IPS-18a (cell line): ENCODE measurements at regions not wholly inside any gene's neighbourhood (a gene's known extent, or its start where the extent isn't known, plus 50 kb on each side); places are given as distances from the start of the nearest gene placed in this dataset.
"Not testable (repeated sequence)": the region's sequence is repeated elsewhere in the genome, so short reads cannot be mapped to it uniquely, and the experiment has no call there.

ENCODE experiments used
- H3K27ac ChIP-seq: one replicate; pipeline ENCODE4 v1.5.1; 2013; ENCODE audit warnings: low read length
- H3K27me3 ChIP-seq: one replicate; pipeline ENCODE4 v1.6.1; 2013; ENCODE audit warnings: mild to moderate bottlenecking, low read length; ENCODE audit not compliant: control insufficient read depth, insufficient read depth
- H3K36me3 ChIP-seq: one replicate; pipeline ENCODE4 v1.6.1; 2013; ENCODE audit warnings: low read depth, low read length; ENCODE audit not compliant: control insufficient read depth
- H3K4me1 ChIP-seq: one replicate; pipeline ENCODE4 v1.6.1; 2013; ENCODE audit warnings: low read depth, low read length; ENCODE audit not compliant: control insufficient read depth
- H3K4me3 ChIP-seq: one replicate; pipeline ENCODE4 v1.5.1; 2013; ENCODE audit warnings: low read length
- H3K9ac ChIP-seq: one replicate; pipeline ENCODE4 v1.6.1; 2013; ENCODE audit warnings: mild to moderate bottlenecking, low read length, moderate library complexity
- H3K9me3 ChIP-seq: one replicate; pipeline ENCODE4 v1.6.1; 2013; ENCODE audit warnings: low read depth, low read length; ENCODE audit not compliant: control insufficient read depth

- Histone ChIP-seq H3K27ac (no peak overlapping the region), H3K4me1 (no peaks in the 10 kb centered on the region), H3K4me3 (no peak overlapping the region), H3K9ac (no peak overlapping the region), H3K36me3 (no peaks in the 10 kb centered on the region), H3K27me3 (no peaks in the 10 kb centered on the region), H3K9me3 (no peaks in the 10 kb centered on the region)
Observed at GRCh38 chr14:43525658-43526057, 981.4 kb downstream of the FSCB start.

GRCh38 chr14:43522901-43523300, 984.2 kb downstream of the FSCB start:
- Histone ChIP-seq H3K9ac (no peak overlapping the region), H3K4me1 (no peaks in the 10 kb centered on the region), H3K4me3 (no peak overlapping the region), H3K36me3 (no peaks in the 10 kb centered on the region), H3K27ac (no peak overlapping the region), H3K27me3 (no peaks in the 10 kb centered on the region), H3K9me3 (no peaks in the 10 kb centered on the region)

GRCh38 chr14:43522191-43522590, 984.9 kb downstream of the FSCB start:
- Histone ChIP-seq H3K9ac (no peak overlapping the region), H3K36me3 (no peaks in the 10 kb centered on the region), H3K4me3 (no peak overlapping the region), H3K27me3 (no peaks in the 10 kb centered on the region), H3K4me1 (no peaks in the 10 kb centered on the region), H3K27ac (no peak overlapping the region), H3K9me3 (no peaks in the 10 kb centered on the region)

- Histone ChIP-seq H3K4me1 (peaks cover 13% of the 10 kb centered on the region), H3K4me3 (no peak overlapping the region), H3K27me3 (no peaks in the 10 kb centered on the region), H3K9ac (no peak overlapping the region), H3K36me3 (no peaks in the 10 kb centered on the region), H3K9me3 (no peaks in the 10 kb centered on the region), H3K27ac (no peak overlapping the region)
Observed at GRCh38 chr14:43503508-43503907, 1003.6 kb downstream of the FSCB start.

GRCh38 chr14:43492359-43492758, 1014.7 kb downstream of the FSCB start:
- not testable (repeated sequence) for H3K9me3 ChIP-seq, H3K27ac ChIP-seq, H3K36me3 ChIP-seq, H3K9ac ChIP-seq, H3K27me3 ChIP-seq, H3K4me1 ChIP-seq, H3K4me3 ChIP-seq

GRCh38 chr14:43483415-43483814, 1023.7 kb downstream of the FSCB start:
- no peaks in the 10 kb centered on the region for H3K36me3 ChIP-seq
- H3K9ac ChIP-seq = no peak overlapping the region
- no peaks in the 10 kb centered on the region for H3K9me3 ChIP-seq
- H3K4me1 ChIP-seq = peaks cover 11% of the 10 kb centered on the region
- H3K27ac ChIP-seq = no peak overlapping the region
- H3K4me3 ChIP-seq = no peak overlapping the region
- no peaks in the 10 kb centered on the region for H3K27me3 ChIP-seq

GRCh38 chr14:43481864-43482263, 1025.2 kb downstream of the FSCB start:
- Histone ChIP-seq H3K9ac (no peak overlapping the region), H3K27me3 (no peaks in the 10 kb centered on the region), H3K4me1 (peaks cover 13% of the 10 kb centered on the region), H3K4me3 (no peak overlapping the region), H3K27ac (no peak overlapping the region), H3K36me3 (no peaks in the 10 kb centered on the region), H3K9me3 (no peaks in the 10 kb centered on the region)

GRCh38 chr14:43480976-43481375, 1026.1 kb downstream of the FSCB start:
- H3K9ac ChIP-seq = no peak overlapping the region
- H3K27ac ChIP-seq = no peak overlapping the region
- H3K4me1 ChIP-seq = peaks cover 13% of the 10 kb centered on the region
- no peak overlapping the region for H3K4me3 ChIP-seq
- no peaks in the 10 kb centered on the region for H3K27me3 ChIP-seq
- H3K9me3 ChIP-seq = no peaks in the 10 kb centered on the region
- no peaks in the 10 kb centered on the region for H3K36me3 ChIP-seq

- Histone ChIP-seq H3K27me3 (no peaks in the 10 kb centered on the region), H3K4me3 (no peak overlapping the region), H3K9me3 (no peaks in the 10 kb centered on the region), H3K4me1 (peaks cover 8% of the 10 kb centered on the region), H3K36me3 (no peaks in the 10 kb centered on the region), H3K9ac (no peak overlapping the region), H3K27ac (no peak overlapping the region)
Observed at GRCh38 chr14:43479596-43480195, 1027.4 kb downstream of the FSCB start.

GRCh38 chr14:43476822-43477221, 1030.3 kb downstream of the FSCB start:
- H3K9me3 ChIP-seq = no peaks in the 10 kb centered on the region
- peaks cover 8% of the 10 kb centered on the region for H3K4me1 ChIP-seq
- no peak overlapping the region for H3K27ac ChIP-seq
- H3K9ac ChIP-seq = no peak overlapping the region
- H3K4me3 ChIP-seq = no peak overlapping the region
- no peaks in the 10 kb centered on the region for H3K27me3 ChIP-seq
- H3K36me3 ChIP-seq = no peaks in the 10 kb centered on the region

GRCh38 chr14:43475757-43476156, 1031.3 kb downstream of the FSCB start:
- Histone ChIP-seq H3K27me3 (no peaks in the 10 kb centered on the region), H3K27ac (no peak overlapping the region), H3K4me1 (peaks cover 8% of the 10 kb centered on the region), H3K36me3 (no peaks in the 10 kb centered on the region), H3K4me3 (no peak overlapping the region), H3K9ac (no peak overlapping the region), H3K9me3 (no peaks in the 10 kb centered on the region)

- Histone ChIP-seq H3K9me3 (no peaks in the 10 kb centered on the region), H3K4me1 (no peaks in the 10 kb centered on the region), H3K27me3 (no peaks in the 10 kb centered on the region), H3K4me3 (no peak overlapping the region), H3K9ac (no peak overlapping the region), H3K36me3 (no peaks in the 10 kb centered on the region), H3K27ac (no peak overlapping the region)
Observed at GRCh38 chr14:43471595-43471994, 1035.5 kb downstream of the FSCB start.
